Peyer's patch (tissue), 4 donors: ENCODE measurements at regions not wholly inside any gene's neighbourhood (a gene's known extent, or its start where the extent isn't known, plus 50 kb on each side); places are given as distances from the start of the nearest gene placed in this dataset.

Experiments used
- DNase-seq, 3 donors: peaks; one replicate each; pipeline ENCODE4 v3.0.0-alpha.2; 2017 to 2019
- H3K27ac ChIP-seq, 4 donors: fragments of 200-600 bp; sonication (generic); one replicate each; pipeline ENCODE4 v1.5.1; 2016 to 2019
- H3K27me3 ChIP-seq, 2 donors: fragments of 200-600 bp; sonication (generic); one replicate each; pipeline ENCODE4 v1.5.1; 2019
- H3K36me3 ChIP-seq, 3 donors: fragments of 200-600 bp; sonication (generic); one replicate each; pipeline ENCODE4 v1.5.1; 2016 to 2019
- H3K4me1 ChIP-seq, 4 donors: fragments of 200-600 bp; sonication (generic); one replicate each; pipeline ENCODE4 v1.5.1; 2016 to 2019
- H3K4me3 ChIP-seq, 4 donors: fragments of 200-600 bp; sonication (generic); 1 replicate in 3 of 4; 2 replicates in 1 of 4; pipeline ENCODE4 v1.5.1; 2016 to 2019; ENCODE audit warnings: mild to moderate bottlenecking in 1 of 4
- H3K9me3 ChIP-seq, 4 donors: fragments of 200-600 bp; sonication (generic); one replicate each; pipeline ENCODE4 v1.5.1; 2016 to 2019; ENCODE audit warnings: mild to moderate bottlenecking in 1 of 4
- POLR2A ChIP-seq, 2 donors: fragments of 450-650 bp; IDR thresholded peaks; one replicate each; pipeline ENCODE4 v1.5.1; 2017; ENCODE audit warnings: antibody characterized with exemption in 2 of 2, mild to moderate bottlenecking in 2 of 2, moderate library complexity in 2 of 2
- TF ChIP-seq, protein P1 (sequence below), 6 experiments: fragments of 450-650 bp in 4 of 6; fragments of 200-600 bp in 2 of 6; sonication (generic) in 1 of 6; IDR thresholded peaks; one replicate each; pipeline ENCODE4 v1.5.1; 2017 to 2019; ENCODE audit warnings: antibody characterized with exemption in 6 of 6, mild to moderate bottlenecking in 3 of 6, moderate library complexity in 1 of 6

DNA sequence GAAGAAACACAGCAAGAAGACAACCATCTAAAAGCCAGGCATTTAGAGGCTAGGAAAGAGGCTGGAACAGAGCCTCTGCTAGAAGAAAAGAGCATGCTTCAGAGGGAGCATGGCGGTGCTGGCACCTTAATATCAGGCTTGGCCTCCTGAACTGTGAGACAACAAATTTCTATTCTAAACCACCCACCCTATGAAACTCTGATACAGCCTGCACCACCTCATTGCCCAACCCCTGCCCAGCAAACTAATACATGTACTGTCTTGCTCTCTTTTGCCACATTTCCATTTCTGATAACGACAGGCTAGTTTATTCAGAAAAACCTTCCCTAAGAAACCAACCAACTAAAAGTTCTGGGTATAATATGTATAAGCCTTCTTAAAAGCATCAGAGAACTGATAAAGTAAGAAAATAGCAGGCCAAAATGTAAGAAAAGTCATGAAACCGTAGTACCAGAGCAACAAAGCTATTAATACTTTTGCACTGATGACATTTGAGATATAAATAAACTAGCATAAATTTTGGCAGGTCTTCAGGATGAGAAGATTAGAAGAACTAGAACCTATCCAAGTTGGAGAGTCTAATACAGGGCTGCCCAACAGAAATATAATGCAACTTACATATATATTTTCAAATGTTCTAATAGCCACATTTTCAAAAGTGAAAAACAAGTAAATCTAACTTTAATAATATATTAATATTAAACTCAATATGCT is 184.7 kb upstream of the HSF2 start:
- Histone ChIP-seq H3K4me3 (no peak overlapping the region), H3K36me3 (no peaks in the 10 kb centered on the region), H3K9me3 (no peaks in the 10 kb centered on the region), H3K4me1 (no peaks in the 10 kb centered on the region), H3K27ac (no peak overlapping the region), H3K27me3 (no peaks in the 10 kb centered on the region)
- TF ChIP-seq, protein P1, sequence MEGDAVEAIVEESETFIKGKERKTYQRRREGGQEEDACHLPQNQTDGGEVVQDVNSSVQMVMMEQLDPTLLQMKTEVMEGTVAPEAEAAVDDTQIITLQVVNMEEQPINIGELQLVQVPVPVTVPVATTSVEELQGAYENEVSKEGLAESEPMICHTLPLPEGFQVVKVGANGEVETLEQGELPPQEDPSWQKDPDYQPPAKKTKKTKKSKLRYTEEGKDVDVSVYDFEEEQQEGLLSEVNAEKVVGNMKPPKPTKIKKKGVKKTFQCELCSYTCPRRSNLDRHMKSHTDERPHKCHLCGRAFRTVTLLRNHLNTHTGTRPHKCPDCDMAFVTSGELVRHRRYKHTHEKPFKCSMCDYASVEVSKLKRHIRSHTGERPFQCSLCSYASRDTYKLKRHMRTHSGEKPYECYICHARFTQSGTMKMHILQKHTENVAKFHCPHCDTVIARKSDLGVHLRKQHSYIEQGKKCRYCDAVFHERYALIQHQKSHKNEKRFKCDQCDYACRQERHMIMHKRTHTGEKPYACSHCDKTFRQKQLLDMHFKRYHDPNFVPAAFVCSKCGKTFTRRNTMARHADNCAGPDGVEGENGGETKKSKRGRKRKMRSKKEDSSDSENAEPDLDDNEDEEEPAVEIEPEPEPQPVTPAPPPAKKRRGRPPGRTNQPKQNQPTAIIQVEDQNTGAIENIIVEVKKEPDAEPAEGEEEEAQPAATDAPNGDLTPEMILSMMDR (IDR thresholded peaks at IDR 0.05): no peak
- TF ChIP-seq POLR2A (IDR thresholded peaks at IDR 0.05): no peak
- DNase-seq: no peak

DNA sequence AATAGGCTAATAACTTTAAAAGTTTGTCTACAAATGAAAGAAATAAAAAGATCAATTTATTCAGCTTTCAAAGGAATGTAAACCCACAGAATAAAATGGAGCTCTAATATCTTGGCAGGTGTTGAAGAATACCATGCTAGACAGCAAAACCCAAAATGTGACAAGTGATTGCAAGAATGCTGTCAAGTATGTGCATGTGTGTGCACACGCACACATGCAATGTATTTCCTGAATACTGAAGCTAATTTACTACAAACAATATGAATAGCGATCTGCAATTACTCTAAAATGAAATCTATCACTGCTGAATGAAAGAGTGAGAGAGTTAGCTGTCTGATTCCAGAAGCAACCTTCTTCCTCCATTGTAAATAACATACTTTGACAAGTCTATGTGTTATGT is 179.2 kb upstream of the HSF2 start:
- no peaks in the 10 kb centered on the region for H3K9me3 ChIP-seq
- no peaks in the 10 kb centered on the region for H3K36me3 ChIP-seq
- no peaks in the 10 kb centered on the region for H3K27me3 ChIP-seq
- H3K4me3 ChIP-seq: no peak overlapping the region
- DNase-seq: no peak
- no peak for TF ChIP-seq POLR2A (IDR thresholded peaks at IDR 0.05)
- TF ChIP-seq, protein P1 (IDR thresholded peaks at IDR 0.05): no peak
- no peaks in the 10 kb centered on the region for H3K4me1 ChIP-seq
- no peak overlapping the region for H3K27ac ChIP-seq

DNA sequence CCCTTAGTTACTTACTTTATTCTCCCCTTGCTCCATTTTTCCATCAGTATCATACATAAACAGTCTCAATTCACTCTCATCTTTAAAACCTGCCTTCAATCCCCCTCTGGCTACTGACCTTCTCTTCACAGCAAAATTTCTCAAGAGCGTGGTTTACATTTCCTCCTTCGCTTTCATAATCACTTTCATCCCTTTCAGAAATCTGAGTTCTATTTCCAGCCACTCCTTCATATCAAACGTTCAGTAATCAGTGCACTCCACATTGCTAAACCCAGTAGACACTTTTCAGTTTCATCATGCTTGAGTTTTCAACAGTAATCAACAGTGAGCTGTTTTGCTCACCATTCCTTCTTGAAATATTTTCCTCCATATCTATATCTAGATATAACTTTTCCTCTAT is 176.7 kb upstream of the HSF2 start:
- Histone ChIP-seq H3K9me3 (no peaks in the 10 kb centered on the region), H3K36me3 (no peaks in the 10 kb centered on the region), H3K27me3 (no peaks in the 10 kb centered on the region), H3K4me3 (no peak overlapping the region), H3K4me1 (no peaks in the 10 kb centered on the region), H3K27ac (no peak overlapping the region)
- DNase-seq: no peak
- TF ChIP-seq, protein P1 (IDR thresholded peaks at IDR 0.05): no peak
- no peak for TF ChIP-seq POLR2A (IDR thresholded peaks at IDR 0.05)

DNA sequence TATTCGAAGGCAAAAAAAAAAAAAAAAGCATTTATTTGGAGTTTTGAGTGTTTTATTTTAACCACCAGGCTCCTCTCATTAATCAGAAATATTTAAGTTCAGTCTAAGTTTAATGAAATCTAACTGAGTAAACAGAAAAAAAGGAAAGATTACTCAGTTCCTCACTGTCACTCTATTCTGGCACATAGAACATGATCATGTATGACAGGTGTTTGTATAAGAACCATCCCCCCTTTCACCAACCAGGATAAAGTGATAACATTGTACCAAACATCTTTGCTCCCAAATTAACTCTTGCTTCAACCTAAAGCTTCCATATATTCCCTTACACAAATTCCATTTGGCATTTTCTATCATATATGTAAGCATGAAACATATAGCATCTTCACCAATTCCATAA is 176.2 kb upstream of the HSF2 start:
- no peaks in the 10 kb centered on the region for H3K4me1 ChIP-seq
- TF ChIP-seq, protein P1 (IDR thresholded peaks at IDR 0.05): no peak
- no peak for TF ChIP-seq POLR2A (IDR thresholded peaks at IDR 0.05)
- H3K27ac ChIP-seq: no peak overlapping the region

DNA sequence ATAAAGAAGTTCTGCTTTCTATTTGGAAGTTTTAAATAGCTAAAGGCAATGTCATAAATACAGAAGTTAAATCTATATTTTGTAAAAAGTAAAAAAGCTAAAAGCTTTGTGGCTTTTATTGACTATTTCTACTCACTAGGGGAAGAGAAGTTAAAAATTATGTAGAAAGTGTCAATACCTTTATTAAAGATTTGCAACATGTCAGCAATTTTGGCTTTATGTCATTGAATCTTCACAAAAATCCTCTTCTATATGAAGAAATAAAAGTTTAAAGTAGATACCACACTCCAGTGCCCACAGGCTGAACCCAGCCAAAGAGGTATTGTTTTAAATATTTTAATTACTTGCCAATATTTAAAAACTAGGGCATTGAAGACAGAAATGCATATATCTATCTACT is 160.6 kb upstream of the HSF2 start:
- TF ChIP-seq POLR2A (IDR thresholded peaks at IDR 0.05): no peak
- TF ChIP-seq, protein P1 (IDR thresholded peaks at IDR 0.05): no peak
- Histone ChIP-seq H3K27ac (no peak overlapping the region), H3K4me3 (no peak overlapping the region), H3K9me3 (peaks cover 0 to 6% (median 0%) of the 10 kb centered on the region in 4 donors), H3K4me1 (no peaks in the 10 kb centered on the region), H3K27me3 (no peaks in the 10 kb centered on the region), H3K36me3 (no peaks in the 10 kb centered on the region)
- no peak for DNase-seq

More for the DNA sequence above, 176.2 kb upstream of the HSF2 start:
- Histone ChIP-seq H3K27me3 (no peaks in the 10 kb centered on the region), H3K4me3 (no peak overlapping the region), H3K36me3 (no peaks in the 10 kb centered on the region), H3K9me3 (no peaks in the 10 kb centered on the region)
- no peak for DNase-seq
